Ishikawa (cell line): ENCODE measurements at regions not wholly inside any gene's neighbourhood (a gene's known extent, or its start where the extent isn't known, plus 50 kb on each side); places are given as distances from the start of the nearest gene placed in this dataset.

Experiments used
- CEBPB ChIP-seq: IDR thresholded peaks from 2 replicates; pipeline ENCODE4 v1.6.1; 2012
- CREB1 ChIP-seq: IDR thresholded peaks from 2 replicates; pipeline ENCODE4 v1.6.1; 2012; ENCODE audit warnings: low read depth
- EGR1 ChIP-seq: IDR thresholded peaks from 2 replicates; pipeline ENCODE4 v1.6.1; 2012
- EP300 ChIP-seq: IDR thresholded peaks from 2 replicates; pipeline ENCODE4 v1.6.1; 2012; ENCODE audit warnings: borderline replicate concordance
- FOXM1 ChIP-seq: IDR thresholded peaks from 2 replicates; pipeline ENCODE4 v1.6.1; 2012; ENCODE audit warnings: low read depth, borderline replicate concordance
- MAX ChIP-seq: IDR thresholded peaks from 2 replicates; pipeline ENCODE4 v1.6.1; 2012
- NFIC ChIP-seq: IDR thresholded peaks from 2 replicates; pipeline ENCODE4 v1.6.1; 2012
- RAD21 ChIP-seq: IDR thresholded peaks from 2 replicates; pipeline ENCODE4 v1.6.1; 2012; ENCODE audit warnings: low read depth
- REST ChIP-seq: IDR thresholded peaks from 2 replicates; pipeline ENCODE4 v1.6.1; 2012; ENCODE audit warnings: low read depth, mild to moderate bottlenecking
- TAF1 ChIP-seq: IDR thresholded peaks from 2 replicates; pipeline ENCODE4 v1.6.1; 2012; ENCODE audit warnings: low read depth, mild to moderate bottlenecking
- TCF12 ChIP-seq: IDR thresholded peaks from 2 replicates; pipeline ENCODE4 v1.6.1; 2012; ENCODE audit warnings: low read depth
- TEAD4 ChIP-seq: IDR thresholded peaks from 2 replicates; pipeline ENCODE4 v1.6.1; 2012
- USF1 ChIP-seq: IDR thresholded peaks from 2 replicates; pipeline ENCODE4 v1.6.1; 2012
- YY1 ChIP-seq: IDR thresholded peaks from 2 replicates; pipeline ENCODE4 v1.6.1; 2012; ENCODE audit warnings: low read depth
- ZBTB7A ChIP-seq: IDR thresholded peaks from 2 replicates; pipeline ENCODE4 v1.6.1; 2012; ENCODE audit warnings: low read depth

GRCh38 chr12:92064422-92064821 is 81.2 kb downstream of the BTG1 start:
- no peak for TF ChIP-seq TEAD4
- TF ChIP-seq TCF12 = no peak
- no peak for TF ChIP-seq NFIC
- no peak for TF ChIP-seq EGR1
- no peak for TF ChIP-seq CEBPB
- TF ChIP-seq ZBTB7A = no peak
- TF ChIP-seq RAD21 = no peak
- no peak for TF ChIP-seq EP300
- no peak for TF ChIP-seq YY1
- TF ChIP-seq USF1 = no peak
- no peak for TF ChIP-seq REST
- no peak for TF ChIP-seq FOXM1
- TF ChIP-seq MAX = no peak
- no peak for TF ChIP-seq TAF1
- no peak for TF ChIP-seq CREB1

- no peak for TF ChIP-seq ZBTB7A
- TF ChIP-seq TEAD4 = no peak
- TF ChIP-seq FOXM1 = no peak
- no peak for TF ChIP-seq EP300
- no peak for TF ChIP-seq RAD21
- no peak for TF ChIP-seq TCF12
- no peak for TF ChIP-seq NFIC
- TF ChIP-seq YY1 = no peak
- TF ChIP-seq MAX = no peak
- no peak for TF ChIP-seq REST
- TF ChIP-seq USF1 = no peak
- TF ChIP-seq CREB1 = no peak
- no peak for TF ChIP-seq TAF1
- no peak for TF ChIP-seq CEBPB
These were observed 82.0 kb downstream of the BTG1 start for GRCh38 chr12:92063641-92064040.

- TF ChIP-seq YY1 = no peak
- no peak for TF ChIP-seq TCF12
- no peak for TF ChIP-seq EP300
These were observed 82.8 kb downstream of the BTG1 start for GRCh38 chr12:92062539-92063493.

- TF ChIP-seq FOXM1 (no peak), TAF1 (no peak), YY1 (no peak), REST (no peak), USF1 (no peak)
These were observed 84.6 kb downstream of the BTG1 start for GRCh38 chr12:92061061-92061460.
